ENCODE measurements at regions not wholly inside any gene's neighbourhood (a gene's known extent, or its start where the extent isn't known, plus 50 kb on each side); places are given as distances from the start of the nearest gene placed in this dataset.

DNA sequence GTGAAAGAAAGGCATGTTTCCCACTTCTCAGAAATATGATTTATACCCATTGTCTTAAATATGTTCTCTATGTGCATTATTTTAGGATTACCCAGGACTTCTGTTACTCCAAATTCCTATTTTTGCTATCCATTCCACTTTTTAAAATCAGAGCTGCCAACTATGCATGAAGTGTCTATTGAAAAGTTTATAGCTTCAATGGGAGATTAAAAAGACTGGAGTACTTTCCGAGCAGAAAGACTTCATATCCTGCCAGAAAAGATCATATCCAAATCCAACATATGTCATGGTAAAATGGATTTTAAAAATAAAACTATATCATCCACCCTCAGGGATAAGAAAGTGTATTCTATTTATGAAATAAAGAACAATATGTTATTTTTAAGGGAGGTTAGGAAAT, 212.7 kb downstream of the COL12A1 start:
- TF ChIP-seq, protein P1, sequence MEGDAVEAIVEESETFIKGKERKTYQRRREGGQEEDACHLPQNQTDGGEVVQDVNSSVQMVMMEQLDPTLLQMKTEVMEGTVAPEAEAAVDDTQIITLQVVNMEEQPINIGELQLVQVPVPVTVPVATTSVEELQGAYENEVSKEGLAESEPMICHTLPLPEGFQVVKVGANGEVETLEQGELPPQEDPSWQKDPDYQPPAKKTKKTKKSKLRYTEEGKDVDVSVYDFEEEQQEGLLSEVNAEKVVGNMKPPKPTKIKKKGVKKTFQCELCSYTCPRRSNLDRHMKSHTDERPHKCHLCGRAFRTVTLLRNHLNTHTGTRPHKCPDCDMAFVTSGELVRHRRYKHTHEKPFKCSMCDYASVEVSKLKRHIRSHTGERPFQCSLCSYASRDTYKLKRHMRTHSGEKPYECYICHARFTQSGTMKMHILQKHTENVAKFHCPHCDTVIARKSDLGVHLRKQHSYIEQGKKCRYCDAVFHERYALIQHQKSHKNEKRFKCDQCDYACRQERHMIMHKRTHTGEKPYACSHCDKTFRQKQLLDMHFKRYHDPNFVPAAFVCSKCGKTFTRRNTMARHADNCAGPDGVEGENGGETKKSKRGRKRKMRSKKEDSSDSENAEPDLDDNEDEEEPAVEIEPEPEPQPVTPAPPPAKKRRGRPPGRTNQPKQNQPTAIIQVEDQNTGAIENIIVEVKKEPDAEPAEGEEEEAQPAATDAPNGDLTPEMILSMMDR (conservative IDR thresholded peaks at IDR 0.05; ENCODE audit: low read depth in 2 of 2): no peak
- TF ChIP-seq, protein P2, sequence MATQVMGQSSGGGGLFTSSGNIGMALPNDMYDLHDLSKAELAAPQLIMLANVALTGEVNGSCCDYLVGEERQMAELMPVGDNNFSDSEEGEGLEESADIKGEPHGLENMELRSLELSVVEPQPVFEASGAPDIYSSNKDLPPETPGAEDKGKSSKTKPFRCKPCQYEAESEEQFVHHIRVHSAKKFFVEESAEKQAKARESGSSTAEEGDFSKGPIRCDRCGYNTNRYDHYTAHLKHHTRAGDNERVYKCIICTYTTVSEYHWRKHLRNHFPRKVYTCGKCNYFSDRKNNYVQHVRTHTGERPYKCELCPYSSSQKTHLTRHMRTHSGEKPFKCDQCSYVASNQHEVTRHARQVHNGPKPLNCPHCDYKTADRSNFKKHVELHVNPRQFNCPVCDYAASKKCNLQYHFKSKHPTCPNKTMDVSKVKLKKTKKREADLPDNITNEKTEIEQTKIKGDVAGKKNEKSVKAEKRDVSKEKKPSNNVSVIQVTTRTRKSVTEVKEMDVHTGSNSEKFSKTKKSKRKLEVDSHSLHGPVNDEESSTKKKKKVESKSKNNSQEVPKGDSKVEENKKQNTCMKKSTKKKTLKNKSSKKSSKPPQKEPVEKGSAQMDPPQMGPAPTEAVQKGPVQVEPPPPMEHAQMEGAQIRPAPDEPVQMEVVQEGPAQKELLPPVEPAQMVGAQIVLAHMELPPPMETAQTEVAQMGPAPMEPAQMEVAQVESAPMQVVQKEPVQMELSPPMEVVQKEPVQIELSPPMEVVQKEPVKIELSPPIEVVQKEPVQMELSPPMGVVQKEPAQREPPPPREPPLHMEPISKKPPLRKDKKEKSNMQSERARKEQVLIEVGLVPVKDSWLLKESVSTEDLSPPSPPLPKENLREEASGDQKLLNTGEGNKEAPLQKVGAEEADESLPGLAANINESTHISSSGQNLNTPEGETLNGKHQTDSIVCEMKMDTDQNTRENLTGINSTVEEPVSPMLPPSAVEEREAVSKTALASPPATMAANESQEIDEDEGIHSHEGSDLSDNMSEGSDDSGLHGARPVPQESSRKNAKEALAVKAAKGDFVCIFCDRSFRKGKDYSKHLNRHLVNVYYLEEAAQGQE (IDR thresholded peaks at IDR 0.05; ENCODE audit: unreplicated experiment): no peak
- TF ChIP-seq POLR2AphosphoS5 (IDR thresholded peaks at IDR 0.05; ENCODE audit: low read depth): no peak
- TF ChIP-seq CREB1 (CRISPR knock-in tag; IDR thresholded peaks at IDR 0.05; ENCODE audit: low read depth): no peak
- no peak for TF ChIP-seq EZH2 (IDR thresholded peaks at IDR 0.05; ENCODE audit: low read depth, unreplicated experiment)
- TF ChIP-seq ZNF331 (CRISPR knock-in tag; IDR thresholded peaks at IDR 0.05; ENCODE audit: low read depth): no peak

Measured in GM23338 (cell line).